NT2/D1 (cell line): ENCODE measurements at regions not wholly inside any gene's neighbourhood (a gene's known extent, or its start where the extent isn't known, plus 50 kb on each side); places are given as distances from the start of the nearest gene placed in this dataset.

Experiments used
- SUZ12 ChIP-seq: IDR thresholded peaks from 2 replicates; pipeline ENCODE4 v1.6.1; 2011; ENCODE audit not compliant: insufficient read length, insufficient read depth; ENCODE audit errors: extremely low read depth
- YY1 ChIP-seq: IDR thresholded peaks from 2 replicates; pipeline ENCODE4 v1.6.1; 2011; ENCODE audit not compliant: insufficient read length, insufficient read depth
- ZNF274 ChIP-seq: IDR thresholded peaks from 2 replicates; pipeline ENCODE4 v1.6.1; 2011; ENCODE audit warnings: mild to moderate bottlenecking, low read depth, low read length

GRCh38 chr10:55766212-55766611 is 594.8 kb downstream of the ZWINT start:
- TF ChIP-seq YY1 (no peak), SUZ12 (no peak), ZNF274 (no peak)
